ENCODE measurements at regions not wholly inside any gene's neighbourhood (a gene's known extent, or its start where the extent isn't known, plus 50 kb on each side); places are given as distances from the start of the nearest gene placed in this dataset.

- WGBS, 2 donors = 69 to 71% methylated on average over 6 of the region's 6 CpGs
- DNase-seq (ENCODE audit: low spot score in 2 of 2) = no peak
- intact Hi-C loops (cut with DNase I; ENCODE audit: low total_unique reads) = no loop called here
- H3K4me3 ChIP-seq (ENCODE audit: low read depth, poor library complexity, severe bottlenecking) = no peak overlapping the region
- TF ChIP-seq CTCF (IDR thresholded peaks at IDR 0.05) (no peak), POLR2A (IDR thresholded peaks at IDR 0.05) (no peak)
These were observed 94.8 kb upstream of the SEC11C start for GRCh38 chr18:59044855-59045254.

GRCh38 chr18:59047321-59048047, 92.2 kb upstream of the SEC11C start:
- TF ChIP-seq POLR2A (IDR thresholded peaks at IDR 0.05) (no peak), CTCF (IDR thresholded peaks at IDR 0.05) (no peak)
- intact Hi-C loops (cut with DNase I; ENCODE audit: low total_unique reads) = no loop called here
- DNase-seq (ENCODE audit: low spot score in 2 of 2) = no peak
- H3K4me3 ChIP-seq (ENCODE audit: low read depth, poor library complexity, severe bottlenecking) = no peak overlapping the region
- WGBS, 2 donors = 83 to 95% methylated on average over 2 of the region's 2 CpGs

- intact Hi-C loops (cut with DNase I; ENCODE audit: low total_unique reads) = no loop called here
- DNase-seq (ENCODE audit: low spot score in 2 of 2) = no peak
- H3K4me3 ChIP-seq (ENCODE audit: low read depth, poor library complexity, severe bottlenecking) = no peak overlapping the region
- TF ChIP-seq CTCF (IDR thresholded peaks at IDR 0.05) (no peak), POLR2A (IDR thresholded peaks at IDR 0.05) (no peak)
- 88 to 94% methylated on average over 9 of the region's 9 CpGs for WGBS, 2 donors
These were observed 91.7 kb upstream of the SEC11C start for GRCh38 chr18:59048048-59048363.

- DNase-seq (ENCODE audit: low spot score in 2 of 2) = no peak
- intact Hi-C loops (cut with DNase I; ENCODE audit: low total_unique reads) = no loop called here
- H3K4me3 ChIP-seq (ENCODE audit: low read depth, poor library complexity, severe bottlenecking) = no peak overlapping the region
- 60 to 68% methylated on average over 7 of the region's 7 CpGs for WGBS, 2 donors
- TF ChIP-seq CTCF (IDR thresholded peaks at IDR 0.05) = no peak
- TF ChIP-seq POLR2A (IDR thresholded peaks at IDR 0.05) = no peak
These were observed 91.3 kb upstream of the SEC11C start for GRCh38 chr18:59048378-59048777.

GRCh38 chr18:59049721-59050660, 89.7 kb upstream of the SEC11C start:
- H3K4me3 ChIP-seq (ENCODE audit: low read depth, poor library complexity, severe bottlenecking) = no peak overlapping the region
- TF ChIP-seq POLR2A (IDR thresholded peaks at IDR 0.05) (no peak), CTCF (IDR thresholded peaks at IDR 0.05) (no peak)
- peak in 1 of 2 donors; percentile 73 for DNase-seq (ENCODE audit: low spot score in 2 of 2)
- intact Hi-C loops (cut with DNase I; ENCODE audit: low total_unique reads) = no loop called here
- WGBS, 2 donors = 66 to 67% methylated on average over 14 of the region's 14 CpGs
